Erythroblast (primary cell): ENCODE measurements at regions not wholly inside any gene's neighbourhood (a gene's known extent, or its start where the extent isn't known, plus 50 kb on each side); places are given as distances from the start of the nearest gene placed in this dataset.

Experiments used
- GATA1 ChIP-seq: IDR thresholded peaks from 2 replicates; pipeline ENCODE4 v1.6.1; 2011; ENCODE audit warnings: low read depth, mild to moderate bottlenecking, control low read depth, low read length, moderate library complexity
- POLR2A ChIP-seq: IDR thresholded peaks from 2 replicates; pipeline ENCODE4 v1.6.1; 2011; ENCODE audit warnings: mild to moderate bottlenecking, low read length

GRCh38 chr11:39972461-39972860 is 1487.0 kb downstream of the LRRC4C start:
- TF ChIP-seq POLR2A (no peak), GATA1 (no peak)
